WTC11 (cell line): ENCODE measurements at regions not wholly inside any gene's neighbourhood (a gene's known extent, or its start where the extent isn't known, plus 50 kb on each side); places are given as distances from the start of the nearest gene placed in this dataset.
A peak's percentile ranks its signal among the peaks of the same experiment; 100 is the strongest.

Source experiments
- ATAC-seq: fragments of 200-7000 bp; cut with Tn5 transposase; 2 replicates; pipeline ENCODE4 v1.10.0; 2021; ENCODE audit warnings: mild to moderate bottlenecking, moderate library complexity
- CTCF ChIA-PET: fragments of 300-600 bp; sonication (Branson Sonifier 250); formaldehyde crosslinking; loops from one replicate; lab custom pipeline; 2021; ENCODE audit warnings: antibody characterized with exemption; lab: Charles Lee
- POLR2A ChIA-PET: fragments of 350-600 bp; sonication (Branson Sonifier 250); formaldehyde crosslinking; loops from one replicate; lab custom pipeline; 2021; ENCODE audit warnings: antibody characterized with exemption; lab: Charles Lee
- DNase-seq: peaks from one replicate; pipeline ENCODE4 v3.0.0; 2021; ENCODE audit warnings: low spot score
- H3K27ac Mint-ChIP-seq: 2 replicates; pipeline ENCODE4 v1.8.0; 2021; ENCODE audit warnings: mixed read lengths
- H3K27me3 Mint-ChIP-seq: 2 replicates; pipeline ENCODE4 v1.8.0; 2021; ENCODE audit warnings: low read depth, mild to moderate bottlenecking, moderate library complexity, mixed read lengths
- H3K36me3 Mint-ChIP-seq: 2 replicates; pipeline ENCODE4 v1.8.0; 2021; ENCODE audit warnings: mixed read lengths
- H3K4me1 Mint-ChIP-seq: 2 replicates; pipeline ENCODE4 v1.8.0; 2022; ENCODE audit warnings: mixed read lengths
- H3K4me3 Mint-ChIP-seq: 2 replicates; pipeline ENCODE4 v1.8.0; 2021; ENCODE audit warnings: mild to moderate bottlenecking, moderate library complexity, mixed read lengths
- H3K9me3 Mint-ChIP-seq: 2 replicates; pipeline ENCODE4 v1.8.0; 2021; ENCODE audit warnings: mixed read lengths
- AFF4 ChIP-seq: sonication (generic); formaldehyde crosslinking; IDR thresholded peaks from 2 replicates; pipeline ENCODE4 v1.8.1; 2023; ENCODE audit warnings: mild to moderate bottlenecking, missing genetic modification reagents, borderline replicate concordance
- ATF2 ChIP-seq: sonication (generic); formaldehyde crosslinking; IDR thresholded peaks from 2 replicates; pipeline ENCODE4 v1.8.1; 2022; ENCODE audit warnings: low read depth, missing genetic modification reagents, borderline replicate concordance
- ATF3 ChIP-seq: sonication (generic); formaldehyde crosslinking; conservative IDR thresholded peaks from 2 replicates; pipeline ENCODE4 v1.8.1; 2022; ENCODE audit warnings: mild to moderate bottlenecking, missing genetic modification reagents
- CREB1 ChIP-seq: sonication (generic); formaldehyde crosslinking; IDR thresholded peaks from 2 replicates; pipeline ENCODE4 v1.8.0; 2023; ENCODE audit warnings: mild to moderate bottlenecking, missing genetic modification reagents
- CTCF ChIP-seq: fragments of 200-600 bp; IDR thresholded peaks from 2 replicates; pipeline ENCODE4 v1.8.0; 2022; ENCODE audit warnings: antibody characterized with exemption
- ERG ChIP-seq: fragments of 250-450 bp; sonication (Bioruptor Pico); IDR thresholded peaks from 2 replicates; pipeline ENCODE4 v1.8.0; 2021; ENCODE audit warnings: mild to moderate bottlenecking
- ETV6 ChIP-seq: sonication (generic); formaldehyde crosslinking; IDR thresholded peaks from 2 replicates; pipeline ENCODE4 v1.8.1; 2022; ENCODE audit warnings: mild to moderate bottlenecking, missing genetic modification reagents
- FOXJ3 ChIP-seq: sonication (generic); formaldehyde crosslinking; IDR thresholded peaks from 2 replicates; pipeline ENCODE4 v1.9.0; 2021; ENCODE audit warnings: missing genetic modification reagents, mild to moderate bottlenecking, borderline replicate concordance
- GTF2I ChIP-seq: fragments of 250-450 bp; sonication (Bioruptor Pico); conservative IDR thresholded peaks from 2 replicates; pipeline ENCODE4 v1.4.0; 2021; ENCODE audit warnings: mild to moderate bottlenecking
- JUN ChIP-seq: sonication (generic); formaldehyde crosslinking; IDR thresholded peaks from 2 replicates; pipeline ENCODE4 v1.8.0; 2023; ENCODE audit warnings: mild to moderate bottlenecking, missing genetic modification reagents
- MAX ChIP-seq: sonication (generic); formaldehyde crosslinking; IDR thresholded peaks from 2 replicates; pipeline ENCODE4 v1.8.0; 2022; ENCODE audit warnings: mild to moderate bottlenecking, missing genetic modification reagents
- PREB ChIP-seq: sonication (generic); formaldehyde crosslinking; IDR thresholded peaks from 2 replicates; pipeline ENCODE4 v1.8.1; 2022; ENCODE audit warnings: mild to moderate bottlenecking, missing genetic modification reagents, moderate library complexity, borderline replicate concordance
- PRRX2 ChIP-seq: fragments of 250-450 bp; sonication (Bioruptor Pico); IDR thresholded peaks from 2 replicates; pipeline ENCODE4 v1.8.0; 2021; ENCODE audit warnings: mild to moderate bottlenecking
- RORB ChIP-seq: fragments of 250-450 bp; sonication (Bioruptor Pico); IDR thresholded peaks from 2 replicates; pipeline ENCODE4 v1.9.0; 2021; ENCODE audit warnings: mild to moderate bottlenecking
- TEAD1 ChIP-seq: sonication (generic); formaldehyde crosslinking; IDR thresholded peaks from 2 replicates; pipeline ENCODE4 v1.8.0; 2022; ENCODE audit warnings: mild to moderate bottlenecking, missing genetic modification reagents
- ZNF219 ChIP-seq: sonication (generic); formaldehyde crosslinking; IDR thresholded peaks from 2 replicates; pipeline ENCODE4 v1.8.0; 2023; ENCODE audit warnings: missing genetic modification reagents, mild to moderate bottlenecking, borderline replicate concordance
- ZNF232 ChIP-seq: sonication (generic); formaldehyde crosslinking; IDR thresholded peaks from 2 replicates; pipeline ENCODE4 v1.8.0; 2022; ENCODE audit warnings: mild to moderate bottlenecking, missing genetic modification reagents
- ZNF425 ChIP-seq: fragments of 250-450 bp; sonication (Bioruptor Pico); conservative IDR thresholded peaks from 2 replicates; pipeline ENCODE4 v1.9.0; 2021; ENCODE audit warnings: mild to moderate bottlenecking

GRCh38 chr6:159463119-159463829 is 229.8 kb downstream of the SOD2 start:
- no peak for TF ChIP-seq ATF3 (CRISPR knock-in tag)
- TF ChIP-seq CTCF, result peak; percentile 41; the same call in 1 of the 2 replicates
- Mint-ChIP-seq H3K4me3 (no peak overlapping the region), H3K4me1 (peaks cover 10% of the 10 kb centered on the region), H3K27ac (no peak overlapping the region), H3K9me3 (0 out of 2 replicates have a peak, but pooled peaks cover 5% of the 10 kb centered on the region), H3K36me3 (no peaks in the 10 kb centered on the region), H3K27me3 (no peaks in the 10 kb centered on the region)
- CTCF ChIA-PET, result interaction anchor here (0.6 to 3.0 kb wide), 12 partner anchors 76 to 1110 kb away, joined by 3 to 33 read pairs (median 4); no protein-coding TSS in a partner anchor
- POLR2A ChIA-PET, result no interaction called here
- ATAC-seq (0 out of 2 replicates have a peak, but pooled peaks have one; percentile 22), DNase-seq (no peak)

GRCh38 chr6:159462431-159462830 is 230.6 kb downstream of the SOD2 start:
- Mint-ChIP-seq H3K36me3 (no peaks in the 10 kb centered on the region), H3K27me3 (no peaks in the 10 kb centered on the region), H3K4me3 (no peak overlapping the region), H3K9me3 (0 out of 2 replicates have a peak, but pooled peaks cover 5% of the 10 kb centered on the region), H3K27ac (no peak overlapping the region), H3K4me1 (peaks cover 10% of the 10 kb centered on the region)
- CTCF ChIA-PET, result interaction anchor here (0.6 to 3.0 kb wide), 10 partner anchors 77 to 1110 kb away, joined by 3 to 33 read pairs (median 5); no protein-coding TSS in a partner anchor
- TF ChIP-seq PRRX2, result no peak
- TF ChIP-seq RORB, result no peak
- TF ChIP-seq JUN, result no peak
- no peak for TF ChIP-seq ZNF425 (CRISPR knock-in tag)
- TF ChIP-seq MAX (CRISPR knock-in tag), result no peak
- TF ChIP-seq CREB1, result no peak
- no peak for TF ChIP-seq FOXJ3 (CRISPR knock-in tag)
- TF ChIP-seq ERG (CRISPR knock-in tag), result no peak
- DNase-seq, result no peak
- POLR2A ChIA-PET, result no interaction called here
- ATAC-seq, result no peak

- no peak overlapping the region for H3K27ac Mint-ChIP-seq
- no peak overlapping the region for H3K4me3 Mint-ChIP-seq
- DNase-seq, result no peak
- H3K4me1 Mint-ChIP-seq, result peaks cover 10% of the 10 kb centered on the region
- no peak for ATAC-seq
- H3K27me3 Mint-ChIP-seq, result no peaks in the 10 kb centered on the region
- no peaks in the 10 kb centered on the region for H3K36me3 Mint-ChIP-seq
- ChIA-PET POLR2A (no interaction called here), CTCF (interaction anchor here (0.7 to 3.0 kb wide), 7 partner anchors 48 to 292 kb away, joined by 3 to 33 read pairs (median 5); no protein-coding TSS in a partner anchor)
- H3K9me3 Mint-ChIP-seq, result 0 out of 2 replicates have a peak, but pooled peaks cover 5% of the 10 kb centered on the region
- TF ChIP-seq ZNF232 (no peak), ETV6 (CRISPR knock-in tag) (no peak), ATF2 (CRISPR knock-in tag) (no peak), AFF4 (CRISPR knock-in tag) (no peak), TEAD1 (no peak), PREB (no peak), ZNF219 (CRISPR knock-in tag) (no peak), GTF2I (CRISPR knock-in tag) (no peak)
Observed at GRCh38 chr6:159461998-159462397, 231.0 kb downstream of the SOD2 start.
